ENCODE measurements at regions not wholly inside any gene's neighbourhood (a gene's known extent, or its start where the extent isn't known, plus 50 kb on each side); places are given as distances from the start of the nearest gene placed in this dataset.

DNA sequence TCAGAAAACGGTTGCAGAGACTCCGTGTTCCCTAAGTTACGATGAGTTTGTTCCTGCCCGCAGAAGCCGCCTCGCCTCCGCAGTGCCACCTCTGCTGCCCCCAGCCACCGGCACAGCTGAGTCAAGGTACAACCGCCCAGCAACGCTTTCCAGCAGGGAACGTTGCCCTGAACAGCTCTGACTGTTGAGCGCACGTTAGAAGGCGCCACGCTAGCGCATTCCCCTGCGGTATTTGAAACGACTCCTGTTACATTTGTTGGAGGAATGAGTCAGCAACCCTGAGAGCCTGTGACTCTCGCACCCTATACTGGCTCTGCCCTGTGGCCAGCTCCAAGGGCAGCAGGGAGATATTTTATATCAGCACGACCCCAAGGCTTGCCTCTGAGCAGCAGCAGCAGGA is 302.8 kb downstream of the TEX29 start:
- Histone ChIP-seq H3K27ac (ENCODE audit: low read depth, low read length) (no peak overlapping the region), H3K36me3 (ENCODE audit: insufficient read depth, low read length) (no peaks in the 10 kb centered on the region), H3K27me3 (ENCODE audit: insufficient read depth, low read length) (no peaks in the 10 kb centered on the region), H3K9me3 (ENCODE audit: control insufficient read depth in 1 of 2, low read length in 2 of 2) (no peaks in the 10 kb centered on the region), H3K4me1 (ENCODE audit: insufficient read depth, low read length) (no peaks in the 10 kb centered on the region), H3K4me3 (ENCODE audit: low read length in 2 of 2) (no peak overlapping the region)
- no peaks in the 10 kb centered on the region for H3K9me3 Mint-ChIP-seq
- no peak overlapping the region for H3K27ac Mint-ChIP-seq
- no peaks in the 10 kb centered on the region for H3K4me1 Mint-ChIP-seq
- H3K4me3 Mint-ChIP-seq: no peak overlapping the region
- no peak for DNase-seq
- H3K27me3 Mint-ChIP-seq: peaks cover 0 to under 1% of the 10 kb centered on the region in 2 donors
- intact Hi-C loops (cut with micrococcal nuclease): no loop called here
- CTCF ChIA-PET (ENCODE audit: partially characterized antibody): no interaction called here
- no peaks in the 10 kb centered on the region for H3K36me3 Mint-ChIP-seq
- POLR2A ChIA-PET (ENCODE audit: partially characterized antibody): no interaction called here

GRCh38 chr13:111623743-111624505 is 303.5 kb downstream of the TEX29 start:
- H3K4me3 Mint-ChIP-seq: peak overlapping the region in 1 of 8 donors; percentile 24
- no peak overlapping the region for H3K4me3 ChIP-seq (ENCODE audit: low read length in 2 of 2)
- H3K9me3 Mint-ChIP-seq: no peaks in the 10 kb centered on the region
- ChIA-PET POLR2A (ENCODE audit: partially characterized antibody) (no interaction called here), CTCF (ENCODE audit: partially characterized antibody) (no interaction called here)
- H3K27me3 Mint-ChIP-seq: no peaks in the 10 kb centered on the region
- intact Hi-C loops (cut with micrococcal nuclease): no loop called here
- H3K4me1 ChIP-seq (ENCODE audit: insufficient read depth, low read length): no peaks in the 10 kb centered on the region
- no peaks in the 10 kb centered on the region for H3K36me3 Mint-ChIP-seq
- no peaks in the 10 kb centered on the region for H3K9me3 ChIP-seq (ENCODE audit: control insufficient read depth in 1 of 2, low read length in 2 of 2)
- no peaks in the 10 kb centered on the region for H3K27me3 ChIP-seq (ENCODE audit: insufficient read depth, low read length)
- DNase-seq: no peak
- H3K27ac ChIP-seq (ENCODE audit: low read depth, low read length): no peak overlapping the region
- no peaks in the 10 kb centered on the region for H3K36me3 ChIP-seq (ENCODE audit: insufficient read depth, low read length)
- no peak overlapping the region for H3K27ac Mint-ChIP-seq
- H3K4me1 Mint-ChIP-seq: no peaks in the 10 kb centered on the region

GRCh38 chr13:111625526-111626315 is 305.3 kb downstream of the TEX29 start:
- ChIA-PET CTCF (ENCODE audit: partially characterized antibody) (interaction anchor here (1.8 kb wide), 1 partner anchor 257 kb away, joined by 3 read pairs; no protein-coding TSS in a partner anchor), POLR2A (ENCODE audit: partially characterized antibody) (no interaction called here)
- no peak overlapping the region for H3K4me3 Mint-ChIP-seq
- H3K27ac Mint-ChIP-seq: no peak overlapping the region
- Histone ChIP-seq H3K36me3 (ENCODE audit: insufficient read depth, low read length) (no peaks in the 10 kb centered on the region), H3K4me3 (ENCODE audit: low read length in 2 of 2) (no peak overlapping the region), H3K27me3 (ENCODE audit: insufficient read depth, low read length) (no peaks in the 10 kb centered on the region), H3K4me1 (ENCODE audit: insufficient read depth, low read length) (no peaks in the 10 kb centered on the region), H3K9me3 (ENCODE audit: control insufficient read depth in 1 of 2, low read length in 2 of 2) (no peaks in the 10 kb centered on the region), H3K27ac (ENCODE audit: low read depth, low read length) (no peak overlapping the region)
- H3K4me1 Mint-ChIP-seq: no peaks in the 10 kb centered on the region
- no peaks in the 10 kb centered on the region for H3K27me3 Mint-ChIP-seq
- peaks cover 0 to 2% (median 0%) of the 10 kb centered on the region in 8 donors for H3K9me3 Mint-ChIP-seq
- DNase-seq: no peak
- H3K36me3 Mint-ChIP-seq: no peaks in the 10 kb centered on the region
- intact Hi-C loops (cut with micrococcal nuclease): no loop called here

- Histone ChIP-seq H3K9me3 (ENCODE audit: control insufficient read depth in 1 of 2, low read length in 2 of 2) (no peaks in the 10 kb centered on the region), H3K27me3 (ENCODE audit: insufficient read depth, low read length) (no peaks in the 10 kb centered on the region), H3K4me3 (ENCODE audit: low read length in 2 of 2) (no peak overlapping the region), H3K27ac (ENCODE audit: low read depth, low read length) (no peak overlapping the region), H3K4me1 (ENCODE audit: insufficient read depth, low read length) (no peaks in the 10 kb centered on the region), H3K36me3 (ENCODE audit: insufficient read depth, low read length) (no peaks in the 10 kb centered on the region)
- intact Hi-C loops (cut with micrococcal nuclease): no loop called here
- Mint-ChIP-seq H3K4me3 (no peak overlapping the region), H3K4me1 (no peaks in the 10 kb centered on the region), H3K27ac (no peak overlapping the region), H3K27me3 (no peaks in the 10 kb centered on the region), H3K9me3 (peaks cover 0 to 2% (median 0%) of the 10 kb centered on the region in 8 donors), H3K36me3 (no peaks in the 10 kb centered on the region)
- ChIA-PET CTCF (ENCODE audit: partially characterized antibody) (interaction anchor here (1.8 kb wide), 1 partner anchor 256 kb away, joined by 3 read pairs; no protein-coding TSS in a partner anchor), POLR2A (ENCODE audit: partially characterized antibody) (no interaction called here)
- no peak for DNase-seq
Measured at GRCh38 chr13:111626371-111627305, 306.2 kb downstream of the TEX29 start.

DNA sequence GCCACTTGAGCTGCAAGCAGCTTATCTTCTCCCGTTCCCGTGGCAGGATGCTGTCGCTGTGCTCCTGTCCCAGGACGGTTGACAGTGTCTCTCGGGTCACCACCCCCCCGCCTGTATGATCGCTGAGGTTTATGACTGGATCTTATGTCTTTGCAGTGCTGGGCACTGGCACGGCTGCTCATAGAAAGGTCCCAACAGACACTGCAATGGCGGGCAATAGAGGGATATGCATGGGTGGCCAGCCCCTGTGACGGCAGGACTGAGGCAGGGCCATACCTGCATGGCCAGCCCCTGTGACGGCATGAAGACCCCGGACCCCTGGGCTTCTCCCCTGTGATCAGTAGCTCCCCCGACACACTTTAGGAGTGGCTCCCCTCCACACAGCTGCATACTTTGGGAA is 307.2 kb downstream of the TEX29 start:
- Mint-ChIP-seq H3K9me3 (peaks cover 0 to 2% (median 0%) of the 10 kb centered on the region in 8 donors), H3K4me1 (no peaks in the 10 kb centered on the region), H3K27ac (no peak overlapping the region), H3K4me3 (no peak overlapping the region), H3K27me3 (no peaks in the 10 kb centered on the region), H3K36me3 (no peaks in the 10 kb centered on the region)
- no peaks in the 10 kb centered on the region for H3K4me1 ChIP-seq (ENCODE audit: insufficient read depth, low read length)
- intact Hi-C loops (cut with micrococcal nuclease): no loop called here
- DNase-seq: no peak
- ChIA-PET POLR2A (ENCODE audit: partially characterized antibody) (no interaction called here), CTCF (ENCODE audit: partially characterized antibody) (interaction anchor here (0.9 kb wide), 1 partner anchor 25 kb away, joined by 3 read pairs; no protein-coding TSS in a partner anchor)
- H3K27ac ChIP-seq (ENCODE audit: low read depth, low read length): no peak overlapping the region
- no peak overlapping the region for H3K4me3 ChIP-seq (ENCODE audit: low read length in 2 of 2)
- no peaks in the 10 kb centered on the region for H3K9me3 ChIP-seq (ENCODE audit: control insufficient read depth in 1 of 2, low read length in 2 of 2)
- no peaks in the 10 kb centered on the region for H3K36me3 ChIP-seq (ENCODE audit: insufficient read depth, low read length)
- no peaks in the 10 kb centered on the region for H3K27me3 ChIP-seq (ENCODE audit: insufficient read depth, low read length)

DNA sequence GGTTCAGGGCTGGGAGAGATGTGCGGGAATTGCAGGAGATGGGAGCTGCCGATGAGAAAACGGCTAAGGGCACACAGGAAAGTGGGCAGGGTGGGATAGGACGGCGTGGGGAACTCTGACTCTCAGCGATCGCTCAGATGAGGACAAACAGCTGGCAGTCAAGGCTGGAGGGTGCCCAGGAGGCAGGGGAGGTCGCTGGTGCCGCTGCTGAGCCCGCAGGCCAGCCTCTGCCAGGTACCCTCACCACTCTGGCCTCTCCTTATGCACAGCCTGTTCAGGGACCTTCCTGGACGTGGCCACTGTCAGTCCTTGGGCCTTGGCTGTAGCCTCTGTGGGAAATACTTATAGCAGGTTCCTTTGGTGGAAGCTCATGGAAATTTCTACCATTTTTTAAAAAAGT is 308.6 kb downstream of the TEX29 start:
- H3K9me3 Mint-ChIP-seq: peaks cover 0 to 2% (median 0%) of the 10 kb centered on the region in 8 donors
- POLR2A ChIA-PET (ENCODE audit: partially characterized antibody): no interaction called here
- no peaks in the 10 kb centered on the region for H3K36me3 Mint-ChIP-seq

DNA sequence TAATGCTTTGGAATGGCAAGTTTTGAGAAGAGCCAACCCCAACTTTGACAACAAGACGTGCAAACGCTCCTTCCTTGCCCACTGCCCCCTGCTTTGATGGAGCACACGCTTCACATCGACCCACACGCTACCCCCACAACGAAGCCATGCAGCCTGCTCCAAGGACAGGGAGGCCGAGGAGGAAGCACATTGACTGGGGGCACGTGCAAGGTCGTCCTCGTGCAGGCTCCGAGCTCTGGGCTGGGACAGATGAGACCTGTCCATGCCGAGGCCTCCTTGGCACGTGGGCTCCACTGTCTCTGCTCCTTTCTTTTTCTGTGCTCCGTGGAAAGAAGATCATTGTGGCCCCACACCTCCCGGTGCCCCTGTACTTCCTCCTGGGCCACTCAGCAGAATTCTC is 309.0 kb downstream of the TEX29 start:
- Mint-ChIP-seq H3K27me3 (no peaks in the 10 kb centered on the region), H3K36me3 (no peaks in the 10 kb centered on the region), H3K27ac (no peak overlapping the region), H3K4me3 (no peak overlapping the region), H3K4me1 (no peaks in the 10 kb centered on the region), H3K9me3 (peaks cover 0 to 2% (median 0%) of the 10 kb centered on the region in 8 donors)
- H3K36me3 ChIP-seq (ENCODE audit: insufficient read depth, low read length): no peaks in the 10 kb centered on the region
- no peaks in the 10 kb centered on the region for H3K27me3 ChIP-seq (ENCODE audit: insufficient read depth, low read length)
- ChIA-PET CTCF (ENCODE audit: partially characterized antibody) (no interaction called here), POLR2A (ENCODE audit: partially characterized antibody) (no interaction called here)
- H3K4me3 ChIP-seq (ENCODE audit: low read length in 2 of 2): no peak overlapping the region
- no peak overlapping the region for H3K27ac ChIP-seq (ENCODE audit: low read depth, low read length)
- DNase-seq: no peak
- intact Hi-C loops (cut with micrococcal nuclease): no loop called here
- no peaks in the 10 kb centered on the region for H3K4me1 ChIP-seq (ENCODE audit: insufficient read depth, low read length)
- H3K9me3 ChIP-seq (ENCODE audit: control insufficient read depth in 1 of 2, low read length in 2 of 2): no peaks in the 10 kb centered on the region

More for the DNA sequence above, 308.6 kb downstream of the TEX29 start:
- Histone ChIP-seq H3K27me3 (ENCODE audit: insufficient read depth, low read length) (no peaks in the 10 kb centered on the region), H3K36me3 (ENCODE audit: insufficient read depth, low read length) (no peaks in the 10 kb centered on the region), H3K27ac (ENCODE audit: low read depth, low read length) (no peak overlapping the region), H3K9me3 (ENCODE audit: control insufficient read depth in 1 of 2, low read length in 2 of 2) (no peaks in the 10 kb centered on the region), H3K4me1 (ENCODE audit: insufficient read depth, low read length) (no peaks in the 10 kb centered on the region), H3K4me3 (ENCODE audit: low read length in 2 of 2) (no peak overlapping the region)
- Mint-ChIP-seq H3K27me3 (no peaks in the 10 kb centered on the region), H3K27ac (no peak overlapping the region), H3K4me3 (no peak overlapping the region), H3K4me1 (no peaks in the 10 kb centered on the region)
- no peak for DNase-seq
- CTCF ChIA-PET (ENCODE audit: partially characterized antibody): no interaction called here
- intact Hi-C loops (cut with micrococcal nuclease): no loop called here
